ENCODE measurements at regions not wholly inside any gene's neighbourhood (a gene's known extent, or its start where the extent isn't known, plus 50 kb on each side); places are given as distances from the start of the nearest gene placed in this dataset.
A peak's percentile ranks its signal among the peaks of the same experiment; 100 is the strongest.

- H3K27me3 ChIP-seq (ENCODE audit: low read depth): no peaks in the 10 kb centered on the region
- H3K36me3 ChIP-seq (replicated peaks): no peaks in the 10 kb centered on the region
- no peaks in the 10 kb centered on the region for H3K9me3 ChIP-seq
- in situ Hi-C loops (cut with MboI; ENCODE audit: low sequenced_read_pairs): no loop called here
- no peak for DNase-seq (ENCODE audit: low spot score in 2 of 2)
- no peak overlapping the region for H3K4me3 ChIP-seq
- peaks cover 12% of the 10 kb centered on the region for H3K4me1 ChIP-seq
Measured at GRCh38 chr3:30299674-30300385, 306.6 kb upstream of the TGFBR2 start.

- Histone ChIP-seq H3K36me3 (replicated peaks) (no peaks in the 10 kb centered on the region), H3K9me3 (no peaks in the 10 kb centered on the region), H3K4me3 (no peak overlapping the region), H3K27me3 (ENCODE audit: low read depth) (no peaks in the 10 kb centered on the region), H3K4me1 (peaks cover 9% of the 10 kb centered on the region)
- in situ Hi-C loops (cut with MboI; ENCODE audit: low sequenced_read_pairs): no loop called here
- DNase-seq (ENCODE audit: low spot score in 2 of 2): peak; percentile 70 to 80
Measured at GRCh38 chr3:30300809-30301208, 305.6 kb upstream of the TGFBR2 start.

- Histone ChIP-seq H3K4me3 (no peak overlapping the region), H3K9me3 (no peaks in the 10 kb centered on the region), H3K36me3 (replicated peaks) (no peaks in the 10 kb centered on the region), H3K4me1 (peaks cover 8% of the 10 kb centered on the region), H3K27me3 (ENCODE audit: low read depth) (no peaks in the 10 kb centered on the region)
- in situ Hi-C loops (cut with MboI; ENCODE audit: low sequenced_read_pairs): no loop called here
- DNase-seq (ENCODE audit: low spot score in 2 of 2): no peak
Measured at GRCh38 chr3:30302027-30302426, 304.4 kb upstream of the TGFBR2 start.

GRCh38 chr3:30303770-30304169, 302.6 kb upstream of the TGFBR2 start:
- no peaks in the 10 kb centered on the region for H3K36me3 ChIP-seq (replicated peaks)
- no peak overlapping the region for H3K4me3 ChIP-seq
- DNase-seq (ENCODE audit: low spot score in 2 of 2): no peak
- in situ Hi-C loops (cut with MboI; ENCODE audit: low sequenced_read_pairs): no loop called here
- peaks cover 8% of the 10 kb centered on the region for H3K4me1 ChIP-seq
- no peaks in the 10 kb centered on the region for H3K9me3 ChIP-seq
- H3K27me3 ChIP-seq (ENCODE audit: low read depth): no peaks in the 10 kb centered on the region

- Histone ChIP-seq H3K9me3 (no peaks in the 10 kb centered on the region), H3K4me1 (peaks cover 8% of the 10 kb centered on the region), H3K4me3 (no peak overlapping the region), H3K36me3 (replicated peaks) (no peaks in the 10 kb centered on the region), H3K27me3 (ENCODE audit: low read depth) (no peaks in the 10 kb centered on the region)
- in situ Hi-C loops (cut with MboI; ENCODE audit: low sequenced_read_pairs): no loop called here
- no peak for DNase-seq (ENCODE audit: low spot score in 2 of 2)
Measured at GRCh38 chr3:30305021-30305420, 301.4 kb upstream of the TGFBR2 start.

GRCh38 chr3:30306896-30307295, 299.5 kb upstream of the TGFBR2 start:
- Histone ChIP-seq H3K27me3 (ENCODE audit: low read depth) (no peaks in the 10 kb centered on the region), H3K9me3 (no peaks in the 10 kb centered on the region), H3K4me3 (no peak overlapping the region), H3K4me1 (no peaks in the 10 kb centered on the region), H3K36me3 (replicated peaks) (no peaks in the 10 kb centered on the region)
- DNase-seq (ENCODE audit: low spot score in 2 of 2): no peak
- in situ Hi-C loops (cut with MboI; ENCODE audit: low sequenced_read_pairs): no loop called here

GRCh38 chr3:30307372-30307950, 298.9 kb upstream of the TGFBR2 start:
- H3K27me3 ChIP-seq (ENCODE audit: low read depth): no peaks in the 10 kb centered on the region
- in situ Hi-C loops (cut with MboI; ENCODE audit: low sequenced_read_pairs): no loop called here
- no peak for DNase-seq (ENCODE audit: low spot score in 2 of 2)
- H3K36me3 ChIP-seq (replicated peaks): no peaks in the 10 kb centered on the region
- H3K4me3 ChIP-seq: no peak overlapping the region
- H3K9me3 ChIP-seq: no peaks in the 10 kb centered on the region
- no peaks in the 10 kb centered on the region for H3K4me1 ChIP-seq

GRCh38 chr3:30308131-30308530, 298.3 kb upstream of the TGFBR2 start:
- H3K9me3 ChIP-seq: no peaks in the 10 kb centered on the region
- H3K4me1 ChIP-seq: no peaks in the 10 kb centered on the region
- no peak overlapping the region for H3K4me3 ChIP-seq
- DNase-seq (ENCODE audit: low spot score in 2 of 2): no peak
- H3K27me3 ChIP-seq (ENCODE audit: low read depth): no peaks in the 10 kb centered on the region
- in situ Hi-C loops (cut with MboI; ENCODE audit: low sequenced_read_pairs): no loop called here
- no peaks in the 10 kb centered on the region for H3K36me3 ChIP-seq (replicated peaks)

- Histone ChIP-seq H3K9me3 (no peaks in the 10 kb centered on the region), H3K27me3 (ENCODE audit: low read depth) (no peaks in the 10 kb centered on the region), H3K4me3 (no peak overlapping the region), H3K4me1 (no peaks in the 10 kb centered on the region), H3K36me3 (replicated peaks) (no peaks in the 10 kb centered on the region)
- in situ Hi-C loops (cut with MboI; ENCODE audit: low sequenced_read_pairs): no loop called here
- DNase-seq (ENCODE audit: low spot score in 2 of 2): no peak
Measured at GRCh38 chr3:30309961-30310954, 296.1 kb upstream of the TGFBR2 start.

GRCh38 chr3:30311781-30312180, 294.6 kb upstream of the TGFBR2 start:
- Histone ChIP-seq H3K27me3 (ENCODE audit: low read depth) (no peaks in the 10 kb centered on the region), H3K4me3 (no peak overlapping the region), H3K4me1 (no peaks in the 10 kb centered on the region), H3K36me3 (replicated peaks) (no peaks in the 10 kb centered on the region), H3K9me3 (no peaks in the 10 kb centered on the region)
- in situ Hi-C loops (cut with MboI; ENCODE audit: low sequenced_read_pairs): no loop called here
- DNase-seq (ENCODE audit: low spot score in 2 of 2): no peak

GRCh38 chr3:30313840-30314239, 292.6 kb upstream of the TGFBR2 start:
- Histone ChIP-seq H3K36me3 (replicated peaks) (no peaks in the 10 kb centered on the region), H3K27me3 (ENCODE audit: low read depth) (no peaks in the 10 kb centered on the region), H3K9me3 (no peaks in the 10 kb centered on the region), H3K4me1 (no peaks in the 10 kb centered on the region), H3K4me3 (no peak overlapping the region)
- in situ Hi-C loops (cut with MboI; ENCODE audit: low sequenced_read_pairs): no loop called here
- DNase-seq (ENCODE audit: low spot score in 2 of 2): no peak

GRCh38 chr3:30314757-30315325, 291.6 kb upstream of the TGFBR2 start:
- in situ Hi-C loops (cut with MboI; ENCODE audit: low sequenced_read_pairs): no loop called here
- DNase-seq (ENCODE audit: low spot score in 2 of 2): no peak

GRCh38 chr3:30315447-30315846, 291.0 kb upstream of the TGFBR2 start:
- in situ Hi-C loops (cut with MboI; ENCODE audit: low sequenced_read_pairs): no loop called here
- no peak overlapping the region for H3K4me3 ChIP-seq
- no peaks in the 10 kb centered on the region for H3K27me3 ChIP-seq (ENCODE audit: low read depth)
- no peaks in the 10 kb centered on the region for H3K36me3 ChIP-seq (replicated peaks)
- DNase-seq (ENCODE audit: low spot score in 2 of 2): no peak
- H3K4me1 ChIP-seq: no peaks in the 10 kb centered on the region
- H3K9me3 ChIP-seq: no peaks in the 10 kb centered on the region

More at GRCh38 chr3:30314757-30315325, 291.6 kb upstream of the TGFBR2 start:
- H3K36me3 ChIP-seq (replicated peaks): no peaks in the 10 kb centered on the region
- H3K4me3 ChIP-seq: no peak overlapping the region
- H3K9me3 ChIP-seq: no peaks in the 10 kb centered on the region
- H3K27me3 ChIP-seq (ENCODE audit: low read depth): no peaks in the 10 kb centered on the region
- no peaks in the 10 kb centered on the region for H3K4me1 ChIP-seq
